ENCODE measurements at regions not wholly inside any gene's neighbourhood (a gene's known extent, or its start where the extent isn't known, plus 50 kb on each side); places are given as distances from the start of the nearest gene placed in this dataset.
"Not testable (repeated sequence)": the region's sequence is repeated elsewhere in the genome, so short reads cannot be mapped to it uniquely, and the experiment has no call there.

GRCh38 chr14:71250347-71250746, 343.1 kb downstream of the PCNX1 start:
- Mint-ChIP-seq H3K27me3 (ENCODE audit: low read depth, poor library complexity) (peaks cover 7% of the 10 kb centered on the region), H3K27ac (no peak overlapping the region), H3K4me1 (no peaks in the 10 kb centered on the region), H3K36me3 (ENCODE audit: low read depth) (peaks cover 4% of the 10 kb centered on the region), H3K9me3 (peaks cover 58% of the 10 kb centered on the region), H3K4me3 (no peak overlapping the region)
- TF ChIP-seq, protein P1, sequence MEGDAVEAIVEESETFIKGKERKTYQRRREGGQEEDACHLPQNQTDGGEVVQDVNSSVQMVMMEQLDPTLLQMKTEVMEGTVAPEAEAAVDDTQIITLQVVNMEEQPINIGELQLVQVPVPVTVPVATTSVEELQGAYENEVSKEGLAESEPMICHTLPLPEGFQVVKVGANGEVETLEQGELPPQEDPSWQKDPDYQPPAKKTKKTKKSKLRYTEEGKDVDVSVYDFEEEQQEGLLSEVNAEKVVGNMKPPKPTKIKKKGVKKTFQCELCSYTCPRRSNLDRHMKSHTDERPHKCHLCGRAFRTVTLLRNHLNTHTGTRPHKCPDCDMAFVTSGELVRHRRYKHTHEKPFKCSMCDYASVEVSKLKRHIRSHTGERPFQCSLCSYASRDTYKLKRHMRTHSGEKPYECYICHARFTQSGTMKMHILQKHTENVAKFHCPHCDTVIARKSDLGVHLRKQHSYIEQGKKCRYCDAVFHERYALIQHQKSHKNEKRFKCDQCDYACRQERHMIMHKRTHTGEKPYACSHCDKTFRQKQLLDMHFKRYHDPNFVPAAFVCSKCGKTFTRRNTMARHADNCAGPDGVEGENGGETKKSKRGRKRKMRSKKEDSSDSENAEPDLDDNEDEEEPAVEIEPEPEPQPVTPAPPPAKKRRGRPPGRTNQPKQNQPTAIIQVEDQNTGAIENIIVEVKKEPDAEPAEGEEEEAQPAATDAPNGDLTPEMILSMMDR (IDR thresholded peaks at IDR 0.05), result no peak
- no peak for DNase-seq

DNA sequence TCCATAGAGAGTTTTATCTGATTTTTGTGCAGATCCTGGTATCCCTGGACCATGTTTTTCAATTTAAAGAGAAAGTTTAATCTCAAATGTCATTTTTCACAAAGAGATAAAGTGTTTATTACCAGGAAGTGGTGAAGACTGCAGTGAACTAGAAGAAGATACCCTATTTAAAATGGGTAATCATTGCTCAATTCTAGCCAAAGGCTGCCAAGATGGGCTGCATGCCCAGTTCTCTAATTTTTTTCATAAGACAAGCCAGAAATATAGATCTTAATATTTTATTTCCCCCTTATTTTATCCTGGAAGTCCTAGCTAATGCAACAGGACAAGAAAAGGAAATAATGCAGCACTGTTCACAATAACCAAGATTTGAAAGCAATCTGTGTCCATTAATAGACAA, 343.5 kb downstream of the PCNX1 start:
- TF ChIP-seq, protein P1 (IDR thresholded peaks at IDR 0.05), result no peak
- H3K9me3 Mint-ChIP-seq, result peaks cover 58% of the 10 kb centered on the region
- no peak for DNase-seq
- no peaks in the 10 kb centered on the region for H3K4me1 Mint-ChIP-seq
- no peak overlapping the region for H3K4me3 Mint-ChIP-seq
- no peak overlapping the region for H3K27ac Mint-ChIP-seq
- peaks cover 4% of the 10 kb centered on the region for H3K36me3 Mint-ChIP-seq (ENCODE audit: low read depth)
- peaks cover 7% of the 10 kb centered on the region for H3K27me3 Mint-ChIP-seq (ENCODE audit: low read depth, poor library complexity)

DNA sequence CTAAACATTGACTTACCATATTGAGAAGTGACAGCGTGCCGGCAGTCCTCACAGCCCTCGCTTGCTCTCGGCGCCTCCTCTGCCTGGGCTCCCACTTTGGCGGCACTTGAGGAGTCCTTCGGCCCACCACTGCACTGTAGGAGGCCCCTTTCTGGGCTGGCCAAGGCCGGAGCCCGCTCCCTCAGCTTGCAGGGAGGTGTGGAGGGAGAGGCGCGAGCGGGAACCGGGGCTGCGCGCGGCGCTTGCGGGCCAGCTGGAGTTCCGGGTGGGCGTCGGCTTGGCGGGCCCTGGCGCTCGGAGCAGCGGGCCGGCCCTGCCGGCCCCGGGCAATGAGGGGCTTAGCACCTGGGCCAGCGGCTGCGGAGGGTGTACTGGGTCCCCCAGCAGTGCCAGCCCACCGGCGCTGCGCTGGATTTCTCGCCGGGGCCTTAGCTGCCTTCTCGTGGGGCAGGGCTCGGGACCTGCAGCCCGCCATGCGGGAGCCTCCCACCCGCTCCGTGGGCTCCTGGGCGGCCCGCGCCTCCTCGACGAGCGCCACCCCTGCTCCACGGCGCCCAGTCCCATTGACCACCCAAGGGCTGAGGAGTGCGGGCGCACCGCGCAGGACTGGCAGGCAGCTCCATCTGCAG, 346.9 kb downstream of the PCNX1 start:
- H3K4me3 Mint-ChIP-seq; H3K27me3 Mint-ChIP-seq (ENCODE audit: low read depth, poor library complexity); DNase-seq; H3K36me3 Mint-ChIP-seq (ENCODE audit: low read depth); H3K27ac Mint-ChIP-seq; H3K4me1 Mint-ChIP-seq: not testable (repeated sequence)
- peaks cover 48% of the 10 kb centered on the region for H3K9me3 Mint-ChIP-seq

GRCh38 chr14:71261206-71261605, 353.9 kb downstream of the PCNX1 start:
- Mint-ChIP-seq H3K4me1 (no peaks in the 10 kb centered on the region), H3K36me3 (ENCODE audit: low read depth) (peaks cover 5% of the 10 kb centered on the region), H3K27ac (no peak overlapping the region), H3K27me3 (ENCODE audit: low read depth, poor library complexity) (no peaks in the 10 kb centered on the region), H3K9me3 (peaks cover 53% of the 10 kb centered on the region), H3K4me3 (no peak overlapping the region)
- no peak for DNase-seq
- TF ChIP-seq, protein P1 (IDR thresholded peaks at IDR 0.05), result no peak

DNA sequence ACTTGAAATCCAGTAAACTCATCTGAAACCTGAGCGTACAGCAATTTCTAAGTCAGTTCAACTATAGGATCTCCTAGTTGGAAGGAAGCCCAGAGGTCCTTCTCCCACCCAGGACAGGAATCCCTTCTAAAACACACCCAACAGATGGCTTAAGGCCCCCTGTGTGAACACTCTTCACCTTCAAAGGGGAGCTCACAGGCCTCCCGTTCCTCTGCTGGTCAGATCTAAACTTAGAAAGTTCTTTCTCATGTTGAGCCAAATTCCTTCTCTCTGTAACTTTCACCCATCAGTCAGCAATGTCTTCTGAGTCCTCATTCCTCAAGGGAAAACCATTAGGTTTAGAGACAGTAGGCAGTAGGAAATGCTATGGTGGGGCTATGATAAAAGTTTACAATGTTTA, 355.2 kb downstream of the PCNX1 start:
- DNase-seq, result no peak
- H3K27me3 Mint-ChIP-seq (ENCODE audit: low read depth, poor library complexity), result no peaks in the 10 kb centered on the region

DNA sequence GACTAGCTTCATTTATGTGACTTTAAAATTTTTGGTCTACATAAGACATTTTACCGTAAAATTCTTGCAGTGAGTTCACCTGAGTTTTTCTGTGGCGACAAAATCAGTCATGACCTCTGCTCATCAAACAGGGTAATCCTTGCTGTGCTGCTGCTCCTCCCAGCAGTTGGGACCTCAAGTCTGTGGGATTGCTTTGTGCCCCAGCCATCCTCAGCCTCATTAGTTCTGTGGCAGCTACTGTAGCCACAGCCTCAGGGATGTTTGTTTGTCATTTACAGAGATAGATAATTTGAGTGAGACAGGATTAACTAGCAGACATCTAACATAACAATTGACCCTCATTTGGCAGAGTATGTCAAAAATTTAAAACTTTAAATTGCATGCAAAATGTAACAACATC, 357.0 kb downstream of the PCNX1 start:
- peaks cover 52% of the 10 kb centered on the region for H3K9me3 Mint-ChIP-seq
- no peaks in the 10 kb centered on the region for H3K4me1 Mint-ChIP-seq
- H3K27ac Mint-ChIP-seq, result no peak overlapping the region
- H3K4me3 Mint-ChIP-seq, result no peak overlapping the region
- H3K36me3 Mint-ChIP-seq (ENCODE audit: low read depth), result peaks cover 2% of the 10 kb centered on the region
- no peak for DNase-seq
- TF ChIP-seq, protein P1 (IDR thresholded peaks at IDR 0.05), result no peak
- no peaks in the 10 kb centered on the region for H3K27me3 Mint-ChIP-seq (ENCODE audit: low read depth, poor library complexity)

More for the DNA sequence above, 355.2 kb downstream of the PCNX1 start:
- peaks cover 5% of the 10 kb centered on the region for H3K36me3 Mint-ChIP-seq (ENCODE audit: low read depth)
- no peak overlapping the region for H3K4me3 Mint-ChIP-seq
- no peaks in the 10 kb centered on the region for H3K4me1 Mint-ChIP-seq
- TF ChIP-seq, protein P1 (IDR thresholded peaks at IDR 0.05), result no peak
- H3K27ac Mint-ChIP-seq, result no peak overlapping the region
- H3K9me3 Mint-ChIP-seq, result peaks cover 54% of the 10 kb centered on the region
